Nephron (organoid): ENCODE measurements at regions not wholly inside any gene's neighbourhood (a gene's known extent, or its start where the extent isn't known, plus 50 kb on each side); places are given as distances from the start of the nearest gene placed in this dataset.

Source experiments
- H3K27ac Mint-ChIP-seq, 3 experiments: 2 replicates each; pipeline ENCODE4 v1.8.0; 2020; ENCODE audit warnings: mixed read lengths in 3 of 3, mild to moderate bottlenecking in 2 of 3, moderate library complexity in 1 of 3
- H3K27me3 Mint-ChIP-seq: 2 replicates; pipeline ENCODE4 v1.8.0; 2021; ENCODE audit warnings: low read depth, mild to moderate bottlenecking, moderate library complexity, mixed read lengths
- H3K36me3 Mint-ChIP-seq: 2 replicates; pipeline ENCODE4 v1.8.0; 2020; ENCODE audit warnings: low read depth, mixed read lengths
- H3K4me1 Mint-ChIP-seq: 2 replicates; pipeline ENCODE4 v1.8.0; 2020; ENCODE audit warnings: mixed read lengths
- H3K4me3 Mint-ChIP-seq, 3 experiments: 2 replicates each; pipeline ENCODE4 v1.8.0; 2020; ENCODE audit warnings: mild to moderate bottlenecking in 3 of 3, mixed read lengths in 3 of 3, moderate library complexity in 2 of 3
- H3K9me3 Mint-ChIP-seq: 2 replicates; pipeline ENCODE4 v1.8.0; 2020; ENCODE audit warnings: mixed read lengths
- TF ChIP-seq, protein P1 (sequence below), 3 experiments: fragments of 200-600 bp; sonication (generic); IDR thresholded peaks; one replicate each; pipeline ENCODE4 v1.5.0; 2021; ENCODE audit warnings: antibody characterized with exemption in 3 of 3; ENCODE audit not compliant: unreplicated experiment in 3 of 3

DNA sequence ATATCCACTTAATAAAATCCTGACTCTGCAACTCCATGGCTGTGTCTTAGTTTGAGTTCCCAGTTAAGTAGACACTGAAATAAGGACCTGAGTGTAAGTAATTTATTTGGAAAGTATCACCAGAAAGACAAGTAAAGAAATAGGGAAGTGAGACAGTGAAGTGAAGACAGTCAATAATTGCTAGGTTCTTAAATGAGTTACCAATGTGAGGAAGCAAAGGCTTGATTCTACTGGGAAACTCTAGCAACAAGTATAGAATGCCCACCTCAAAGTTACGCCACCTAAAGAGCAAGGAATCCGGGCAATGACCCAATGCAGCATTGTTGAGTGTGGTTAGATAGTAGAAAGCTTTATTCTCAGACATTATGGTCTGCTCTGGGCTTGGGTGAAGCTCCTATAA is 383.9 kb downstream of the TLR4 start:
- Mint-ChIP-seq H3K4me1 (no peaks in the 10 kb centered on the region), H3K27ac (no peak overlapping the region), H3K27me3 (no peaks in the 10 kb centered on the region), H3K36me3 (no peaks in the 10 kb centered on the region), H3K4me3 (no peak overlapping the region), H3K9me3 (no peaks in the 10 kb centered on the region)
- TF ChIP-seq, protein P1, sequence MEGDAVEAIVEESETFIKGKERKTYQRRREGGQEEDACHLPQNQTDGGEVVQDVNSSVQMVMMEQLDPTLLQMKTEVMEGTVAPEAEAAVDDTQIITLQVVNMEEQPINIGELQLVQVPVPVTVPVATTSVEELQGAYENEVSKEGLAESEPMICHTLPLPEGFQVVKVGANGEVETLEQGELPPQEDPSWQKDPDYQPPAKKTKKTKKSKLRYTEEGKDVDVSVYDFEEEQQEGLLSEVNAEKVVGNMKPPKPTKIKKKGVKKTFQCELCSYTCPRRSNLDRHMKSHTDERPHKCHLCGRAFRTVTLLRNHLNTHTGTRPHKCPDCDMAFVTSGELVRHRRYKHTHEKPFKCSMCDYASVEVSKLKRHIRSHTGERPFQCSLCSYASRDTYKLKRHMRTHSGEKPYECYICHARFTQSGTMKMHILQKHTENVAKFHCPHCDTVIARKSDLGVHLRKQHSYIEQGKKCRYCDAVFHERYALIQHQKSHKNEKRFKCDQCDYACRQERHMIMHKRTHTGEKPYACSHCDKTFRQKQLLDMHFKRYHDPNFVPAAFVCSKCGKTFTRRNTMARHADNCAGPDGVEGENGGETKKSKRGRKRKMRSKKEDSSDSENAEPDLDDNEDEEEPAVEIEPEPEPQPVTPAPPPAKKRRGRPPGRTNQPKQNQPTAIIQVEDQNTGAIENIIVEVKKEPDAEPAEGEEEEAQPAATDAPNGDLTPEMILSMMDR (IDR thresholded peaks at IDR 0.05; ENCODE audit: unreplicated experiment in 3 of 3), result no peak

DNA sequence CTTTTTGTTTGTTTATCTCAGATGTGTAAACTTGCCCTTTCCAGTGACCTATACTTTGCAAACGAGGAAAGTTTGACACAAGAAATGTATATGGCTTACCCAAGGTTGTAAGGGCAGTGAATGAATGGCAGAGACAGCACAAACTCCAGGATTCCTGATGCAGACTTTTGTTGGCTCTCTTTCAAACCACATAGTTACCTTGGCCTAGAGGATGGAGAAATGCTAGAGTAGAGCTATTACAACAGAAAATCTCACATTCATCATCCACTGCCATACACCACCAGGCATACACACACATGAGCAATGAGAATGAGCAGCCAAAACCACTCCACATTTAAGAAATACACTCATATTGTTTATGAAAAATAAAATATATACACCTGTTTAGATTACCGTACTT is 387.0 kb downstream of the TLR4 start:
- TF ChIP-seq, protein P1 (IDR thresholded peaks at IDR 0.05; ENCODE audit: unreplicated experiment in 3 of 3), result no peak
- H3K9me3 Mint-ChIP-seq, result no peaks in the 10 kb centered on the region
- no peak overlapping the region for H3K27ac Mint-ChIP-seq
- H3K36me3 Mint-ChIP-seq, result no peaks in the 10 kb centered on the region
- no peaks in the 10 kb centered on the region for H3K27me3 Mint-ChIP-seq
- no peaks in the 10 kb centered on the region for H3K4me1 Mint-ChIP-seq
- H3K4me3 Mint-ChIP-seq, result no peak overlapping the region

DNA sequence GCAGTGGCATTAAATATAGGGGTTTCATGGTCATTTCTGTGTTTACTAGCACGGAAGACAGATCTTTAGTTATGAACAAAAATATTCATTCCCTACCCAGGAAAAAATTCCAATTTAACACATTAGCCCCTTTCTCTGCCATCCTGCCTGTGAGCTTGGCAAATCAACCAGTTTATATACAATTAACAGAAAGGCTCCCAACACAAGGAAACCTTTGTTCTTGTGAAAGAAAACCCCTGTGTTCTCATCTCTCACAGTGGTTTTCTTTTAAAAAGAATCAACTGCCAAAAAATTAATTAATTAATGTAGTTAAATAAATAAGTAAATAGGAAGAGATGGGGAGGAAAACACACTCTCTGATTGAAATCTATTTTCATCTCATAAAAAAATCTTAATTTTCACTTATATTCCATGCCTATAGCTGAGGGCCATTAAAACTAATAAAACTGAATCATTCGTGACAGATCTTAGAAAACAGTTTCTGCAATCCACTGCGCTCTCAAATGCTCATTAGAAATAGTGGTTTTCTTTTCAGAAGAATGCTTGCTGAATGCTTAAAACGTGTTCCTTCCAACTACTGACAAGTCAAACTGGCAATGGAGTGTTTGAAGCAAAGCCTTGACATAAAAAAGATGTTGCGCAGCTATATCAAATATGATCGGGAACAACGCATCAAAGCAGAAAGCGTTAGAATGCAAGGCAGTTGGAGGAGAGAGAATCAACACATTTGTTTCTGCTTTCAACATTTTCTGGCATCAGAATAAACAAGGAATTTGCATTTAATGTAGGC is 387.7 kb downstream of the TLR4 start:
- Mint-ChIP-seq H3K4me3 (no peak overlapping the region), H3K27me3 (no peaks in the 10 kb centered on the region), H3K9me3 (no peaks in the 10 kb centered on the region), H3K4me1 (no peaks in the 10 kb centered on the region), H3K36me3 (no peaks in the 10 kb centered on the region), H3K27ac (no peak overlapping the region)
- TF ChIP-seq, protein P1 (IDR thresholded peaks at IDR 0.05; ENCODE audit: unreplicated experiment in 3 of 3), result no peak

GRCh38 chr9:118094387-118094786 is 390.2 kb downstream of the TLR4 start:
- Mint-ChIP-seq H3K27me3 (no peaks in the 10 kb centered on the region), H3K27ac (no peak overlapping the region), H3K36me3 (no peaks in the 10 kb centered on the region), H3K4me1 (no peaks in the 10 kb centered on the region), H3K9me3 (no peaks in the 10 kb centered on the region), H3K4me3 (no peak overlapping the region)
- TF ChIP-seq, protein P1 (IDR thresholded peaks at IDR 0.05; ENCODE audit: unreplicated experiment in 3 of 3), result no peak

- no peaks in the 10 kb centered on the region for H3K36me3 Mint-ChIP-seq
- H3K27ac Mint-ChIP-seq, result no peak overlapping the region
- TF ChIP-seq, protein P1 (IDR thresholded peaks at IDR 0.05; ENCODE audit: unreplicated experiment in 3 of 3), result no peak
- no peaks in the 10 kb centered on the region for H3K9me3 Mint-ChIP-seq
- no peak overlapping the region for H3K4me3 Mint-ChIP-seq
- H3K27me3 Mint-ChIP-seq, result no peaks in the 10 kb centered on the region
- H3K4me1 Mint-ChIP-seq, result no peaks in the 10 kb centered on the region
These were observed 396.6 kb downstream of the TLR4 start for GRCh38 chr9:118100529-118101419.
